NCI-H2107 treated with DMSO at 0.1 percent for 48 hours (cell line): ENCODE measurements at regions not wholly inside any gene's neighbourhood (a gene's known extent, or its start where the extent isn't known, plus 50 kb on each side); places are given as distances from the start of the nearest gene placed in this dataset.

Source experiments
- DNase-seq: peaks from one replicate; lab custom pipeline; 2025; ENCODE audit not compliant: unreplicated experiment; lab: John Stamatoyannopoulos, UW

GRCh38 chr14:65278589-65278988 lies 133.9 kb upstream of the FUT8 start:
- DNase-seq, result no peak

DNA sequence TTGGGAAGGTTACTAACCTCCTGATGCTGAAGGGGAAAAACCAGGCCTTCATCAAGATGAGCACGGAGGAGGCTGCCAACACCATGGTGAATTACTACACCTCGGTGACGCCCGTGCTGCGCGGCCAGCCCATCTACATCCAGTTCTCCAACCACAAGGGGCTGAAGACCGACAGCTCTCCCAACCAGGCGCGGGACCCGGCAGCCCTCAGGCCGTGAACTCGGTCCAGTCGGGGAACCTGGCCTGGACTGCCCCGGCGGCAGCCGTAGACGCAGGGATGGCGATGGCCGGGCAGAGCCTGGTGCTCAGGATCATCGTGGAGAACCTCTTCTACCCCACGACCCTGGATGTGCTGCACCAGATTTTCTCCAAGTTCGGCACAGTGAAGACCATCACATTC lies 133.0 kb upstream of the FUT8 start:
- DNase-seq, result no peak

DNA sequence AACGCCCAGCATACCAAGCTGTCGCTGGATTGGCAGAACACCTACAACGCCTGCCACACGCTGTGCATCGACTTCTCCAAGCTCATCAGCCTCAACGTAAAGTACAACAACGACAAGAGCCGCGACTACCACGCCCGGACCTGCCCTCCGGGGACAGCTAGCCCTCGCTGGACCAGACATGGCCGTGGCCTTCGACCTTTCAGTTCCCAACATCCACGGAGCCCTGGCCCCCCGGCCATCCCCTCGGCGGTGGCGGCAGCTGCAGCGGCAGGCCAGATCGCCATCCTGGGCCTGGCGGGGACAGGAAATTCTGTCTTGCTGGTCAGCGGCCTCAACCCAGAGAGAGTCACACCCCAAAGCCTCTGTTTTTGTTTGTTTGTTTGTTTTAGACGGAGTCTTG lies 132.6 kb upstream of the FUT8 start:
- no peak for DNase-seq

DNA sequence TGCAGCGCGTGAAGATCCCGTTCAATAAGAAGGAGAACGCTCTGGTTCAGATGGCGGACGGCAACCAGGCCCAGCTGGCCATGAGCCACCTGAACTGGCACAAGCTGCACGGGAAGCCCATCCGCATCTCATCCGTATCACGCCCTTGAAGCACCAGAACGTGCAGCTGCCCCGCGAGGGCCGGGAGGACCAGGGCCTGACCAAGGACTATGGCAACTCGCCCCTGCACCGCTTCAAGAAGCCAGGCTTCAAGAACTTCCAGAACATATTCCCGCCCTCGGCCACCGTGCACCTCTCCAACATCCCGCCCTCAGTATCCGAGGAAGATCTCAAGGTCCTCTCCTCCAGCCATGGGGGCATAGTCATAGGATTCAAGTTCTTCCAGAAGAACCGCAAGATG lies 131.9 kb upstream of the FUT8 start:
- DNase-seq, result no peak

GRCh38 chr14:65281991-65282895 lies 130.3 kb upstream of the FUT8 start:
- no peak for DNase-seq

- DNase-seq, result no peak
Observed at GRCh38 chr14:65282896-65283253, 129.7 kb upstream of the FUT8 start.

DNA sequence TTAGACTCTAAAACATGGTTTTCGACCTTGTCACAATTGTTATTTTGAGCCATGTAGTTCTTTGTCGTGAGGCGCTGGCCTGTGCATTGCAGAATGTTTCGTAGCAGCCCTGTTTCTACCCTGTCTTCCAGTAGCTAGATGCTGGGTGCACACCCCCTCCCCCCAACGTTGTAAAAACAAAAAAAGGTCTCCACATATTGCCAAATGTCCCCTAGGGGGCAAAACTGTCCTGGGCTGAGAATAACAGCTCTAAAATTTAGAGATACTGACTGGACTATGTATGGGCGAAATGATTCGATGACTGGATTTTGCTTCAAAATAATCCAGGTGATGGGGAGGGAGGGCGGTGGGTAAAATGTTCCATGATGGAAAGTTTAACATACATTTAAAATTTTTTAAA lies 126.1 kb upstream of the FUT8 start:
- no peak for DNase-seq

DNA sequence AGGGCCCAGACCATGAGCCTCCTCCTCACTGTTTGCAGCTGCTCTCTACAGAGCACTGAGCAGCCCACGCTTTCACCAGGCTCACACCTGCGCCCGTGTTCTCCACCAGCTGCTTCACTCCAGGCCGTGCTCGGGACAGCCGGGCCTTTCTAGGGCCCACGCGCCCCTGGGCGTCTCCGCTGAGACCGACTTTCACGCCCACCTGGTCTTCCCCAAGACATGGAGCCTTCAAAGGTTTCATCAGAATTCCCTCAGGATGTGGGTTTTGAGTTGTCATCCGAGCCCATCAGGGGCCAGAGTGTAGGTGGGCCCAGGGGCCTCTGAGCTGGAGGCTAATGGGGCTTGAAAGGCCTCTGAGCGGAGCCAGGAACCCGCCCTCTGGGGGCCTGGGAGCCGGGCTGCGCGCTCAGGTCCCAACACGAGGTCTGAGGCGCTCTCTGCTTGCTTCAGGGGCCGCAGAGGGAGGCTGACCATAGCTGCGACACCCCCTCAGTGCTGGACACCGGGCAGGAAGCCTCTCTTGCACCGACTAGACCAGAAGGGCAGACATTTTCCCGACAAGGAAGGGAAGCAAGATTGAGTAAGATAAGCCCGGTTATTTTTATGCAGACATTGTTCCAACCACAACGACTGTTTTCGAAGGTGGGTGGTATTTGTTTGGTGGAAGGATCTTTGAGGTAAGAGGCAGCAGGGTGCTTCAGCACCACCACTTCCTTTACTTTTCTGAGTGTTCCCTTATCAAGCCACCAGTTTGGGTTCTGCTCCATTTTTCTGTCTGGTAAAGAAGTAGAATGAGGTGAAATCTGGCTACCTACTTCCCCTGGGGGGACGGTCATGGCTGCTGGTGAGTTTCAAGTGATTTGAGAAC lies 125.0 kb upstream of the FUT8 start:
- no peak for DNase-seq

- DNase-seq, result peak; percentile 7
Observed at GRCh38 chr14:65290830-65291229, 121.7 kb upstream of the FUT8 start.

DNA sequence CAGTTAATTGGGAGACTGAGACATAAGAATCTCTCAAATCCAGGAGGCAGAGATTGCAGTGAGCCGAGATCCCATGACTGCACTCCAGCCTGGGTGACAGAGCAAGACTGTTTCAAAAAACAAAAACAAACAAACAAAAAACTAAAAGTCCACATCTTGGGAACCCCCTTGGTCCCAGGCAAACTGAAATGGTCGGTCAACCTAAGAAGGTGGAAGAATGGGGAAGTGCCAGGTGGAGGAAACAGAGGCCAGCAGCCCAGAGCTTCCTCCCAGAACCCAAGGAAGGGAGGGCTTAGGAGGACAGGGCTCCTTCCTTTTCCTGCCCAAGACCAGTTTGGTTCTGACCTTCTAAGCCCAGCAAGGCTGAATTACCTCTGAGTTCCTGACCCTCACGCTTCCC lies 121.0 kb upstream of the FUT8 start:
- DNase-seq, result no peak

- no peak for DNase-seq
Observed at GRCh38 chr14:65294816-65295215, 117.7 kb upstream of the FUT8 start.

- no peak for DNase-seq
Observed at GRCh38 chr14:65296402-65296801, 116.1 kb upstream of the FUT8 start.

GRCh38 chr14:65296876-65297275 lies 115.7 kb upstream of the FUT8 start:
- no peak for DNase-seq

DNA sequence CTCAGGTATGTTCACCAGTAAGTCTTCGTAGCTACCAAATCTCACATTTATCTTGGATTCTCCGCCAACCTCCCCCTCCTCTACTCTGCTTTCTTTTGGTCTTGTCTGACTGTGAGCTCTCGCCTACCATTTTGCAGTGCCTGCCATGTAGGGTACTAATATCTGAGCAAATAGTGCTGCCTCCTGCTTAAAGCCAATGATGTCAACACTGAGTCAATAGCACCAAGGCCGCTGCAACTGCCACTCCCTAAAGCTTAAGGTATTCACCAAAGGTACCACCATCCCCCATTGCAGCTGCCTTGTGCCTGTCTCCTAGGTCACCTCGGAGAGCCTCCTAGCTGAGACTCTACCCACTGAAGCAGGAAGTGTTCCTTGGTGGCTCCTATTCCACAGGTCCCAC lies 114.8 kb upstream of the FUT8 start:
- DNase-seq, result no peak

DNA sequence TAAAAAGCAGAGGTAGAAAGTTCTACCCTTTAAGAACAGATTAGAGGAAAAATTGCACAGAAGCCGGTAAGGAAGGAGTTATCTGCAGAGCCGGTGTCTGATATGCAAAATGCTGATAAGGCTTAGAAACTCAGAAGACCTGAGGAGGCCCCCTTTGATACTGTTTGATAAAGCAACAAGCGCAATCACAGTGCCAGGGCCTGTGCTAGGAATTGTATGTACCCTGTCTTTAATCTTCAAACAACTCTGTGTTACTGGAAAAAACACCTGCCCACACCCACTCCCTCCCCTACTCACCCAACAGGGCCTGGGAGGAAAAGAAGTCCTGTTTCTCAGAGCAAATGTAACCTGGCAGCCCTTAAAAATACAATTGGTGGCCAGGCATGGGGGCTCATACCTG lies 112.7 kb upstream of the FUT8 start:
- DNase-seq, result no peak

DNA sequence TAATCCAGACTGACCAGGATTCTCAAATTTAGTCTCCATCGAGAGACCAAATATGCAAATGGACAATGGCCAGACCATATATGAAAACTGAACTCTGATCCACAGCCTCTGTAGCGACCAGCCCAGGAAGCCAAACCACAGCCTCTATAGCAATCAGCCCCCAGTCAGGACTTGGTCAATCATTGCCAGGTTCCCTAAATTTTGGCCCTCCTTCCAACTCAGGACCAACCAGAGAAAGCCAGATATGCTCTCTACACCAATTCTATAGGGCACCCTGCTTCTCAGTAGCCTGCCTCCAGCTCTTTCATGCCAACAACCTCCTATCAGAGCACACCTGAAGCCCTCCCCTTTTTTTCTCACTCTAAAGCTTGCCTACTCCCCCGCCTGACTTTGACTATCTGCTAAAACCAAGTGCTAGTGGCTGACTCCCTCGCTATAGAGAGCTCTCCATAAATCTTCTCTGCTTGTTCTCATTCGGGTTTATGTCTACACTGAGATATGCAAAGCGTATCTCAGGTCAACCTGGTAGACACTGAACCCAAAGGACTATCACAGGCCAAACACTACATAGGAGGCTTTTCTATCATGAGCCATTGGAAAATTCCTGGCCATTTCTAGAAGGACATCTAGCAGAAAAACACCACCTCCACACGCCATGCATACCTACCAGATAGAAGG lies 110.5 kb upstream of the FUT8 start:
- DNase-seq, result no peak

DNA sequence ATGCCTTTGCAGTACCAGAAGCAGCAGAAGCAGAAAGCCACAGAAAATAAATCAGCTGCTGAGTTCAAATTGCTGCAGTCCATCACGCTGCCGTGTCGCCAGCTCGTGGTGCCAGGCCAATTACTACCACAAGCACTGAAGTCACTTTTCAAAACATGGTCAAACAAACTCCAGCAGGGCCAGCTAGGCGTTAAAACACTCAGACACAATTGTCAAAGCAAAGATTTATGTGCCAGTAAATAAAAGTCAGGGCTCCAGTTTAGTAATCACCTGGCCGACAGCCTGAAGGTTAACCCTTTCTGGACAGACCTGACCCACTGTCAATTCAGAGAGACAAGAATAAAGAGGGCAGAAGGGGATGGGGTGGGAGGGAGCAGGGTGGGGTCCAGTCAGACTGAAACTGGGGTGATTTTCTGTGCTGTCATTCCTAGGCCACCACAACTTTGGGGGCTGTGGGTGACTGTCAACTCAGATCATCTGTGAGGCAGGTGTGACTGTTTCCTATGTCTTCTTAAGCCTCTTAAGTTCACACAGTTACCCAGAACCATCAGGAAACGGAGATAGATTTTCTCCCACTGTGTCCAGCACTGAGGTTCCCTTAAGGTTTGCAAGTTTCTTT lies 109.8 kb upstream of the FUT8 start:
- peak; percentile 56 for DNase-seq

DNA sequence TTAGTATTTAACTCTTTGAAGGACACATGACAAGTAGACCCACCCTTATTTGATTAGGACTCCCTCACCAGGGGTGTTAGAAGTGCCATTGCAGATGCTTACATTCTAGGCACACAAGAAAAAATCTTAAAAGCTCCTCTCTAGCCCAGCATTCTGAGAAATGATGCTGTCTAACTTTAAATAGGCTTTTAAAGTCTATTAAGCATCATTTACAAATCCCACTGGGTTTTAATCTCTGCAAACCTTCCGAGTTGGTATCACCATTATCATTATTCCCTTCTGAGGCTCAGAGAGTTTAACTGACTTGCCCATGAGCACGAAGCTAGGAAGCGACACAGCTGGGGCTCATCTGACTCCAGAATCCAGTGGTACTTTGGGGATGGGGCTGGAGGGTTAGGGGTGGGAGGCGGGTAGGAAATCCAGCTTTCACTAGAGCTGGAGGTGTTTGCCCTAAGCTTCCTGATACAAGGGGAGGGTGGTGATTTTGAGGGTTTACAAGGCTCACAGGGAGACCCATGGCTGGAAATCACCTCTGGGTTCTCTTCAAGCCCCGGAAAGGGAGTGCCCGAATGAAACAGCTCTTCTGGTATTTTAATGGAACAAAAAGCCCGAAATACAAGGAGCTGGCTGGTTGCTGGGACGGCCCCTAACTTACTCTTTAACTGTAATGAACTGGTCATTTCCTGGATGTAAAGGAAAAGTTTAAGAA lies 109.2 kb upstream of the FUT8 start:
- no peak for DNase-seq

DNA sequence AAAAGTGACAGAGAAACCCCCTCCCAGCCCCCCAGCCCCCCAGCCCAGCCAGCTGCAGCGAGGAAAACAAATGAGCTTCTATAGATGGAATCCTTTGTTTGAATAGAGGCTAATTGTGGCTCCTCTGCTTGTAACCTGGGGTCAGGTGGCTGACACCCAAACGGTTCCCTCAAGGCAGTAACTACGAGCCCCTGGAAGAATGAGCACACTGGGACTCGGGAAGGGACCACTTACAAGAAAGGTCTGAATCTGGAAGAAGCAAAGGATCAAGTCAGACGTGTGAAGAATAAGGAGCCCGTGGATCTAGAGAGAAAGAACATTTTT lies 108.7 kb upstream of the FUT8 start:
- DNase-seq, result no peak

GRCh38 chr14:65304239-65304638 lies 108.3 kb upstream of the FUT8 start:
- no peak for DNase-seq

GRCh38 chr14:65304963-65305362 lies 107.6 kb upstream of the FUT8 start:
- no peak for DNase-seq
